ENCODE measurements at regions not wholly inside any gene's neighbourhood (a gene's known extent, or its start where the extent isn't known, plus 50 kb on each side); places are given as distances from the start of the nearest gene placed in this dataset.
"Not testable (repeated sequence)": the region's sequence is repeated elsewhere in the genome, so short reads cannot be mapped to it uniquely, and the experiment has no call there.

GRCh38 chr15:89024418-89024817 lies 63.8 kb upstream of the ABHD2 start:
- H3K36me3 ChIP-seq (ENCODE audit: control insufficient read depth, insufficient read depth, low read length): no peaks in the 10 kb centered on the region
- no peak overlapping the region for H3K27ac ChIP-seq (ENCODE audit: low read length)
- no peaks in the 10 kb centered on the region for H3K9me3 ChIP-seq (ENCODE audit: control insufficient read depth, low read depth, low read length)
- H3K4me3 ChIP-seq (ENCODE audit: low read length): no peak overlapping the region
- H3K27me3 ChIP-seq (ENCODE audit: control insufficient read depth, insufficient read depth, low read length): peaks cover 2% of the 10 kb centered on the region
- WGBS (ENCODE audit: insufficient coverage, low lambda C conversion rate): 100% methylated on average over 1 of the region's 2 CpGs
- DNase-seq: no peak
- no peaks in the 10 kb centered on the region for H3K4me1 ChIP-seq (ENCODE audit: control insufficient read depth, insufficient read depth, low read length)

DNA sequence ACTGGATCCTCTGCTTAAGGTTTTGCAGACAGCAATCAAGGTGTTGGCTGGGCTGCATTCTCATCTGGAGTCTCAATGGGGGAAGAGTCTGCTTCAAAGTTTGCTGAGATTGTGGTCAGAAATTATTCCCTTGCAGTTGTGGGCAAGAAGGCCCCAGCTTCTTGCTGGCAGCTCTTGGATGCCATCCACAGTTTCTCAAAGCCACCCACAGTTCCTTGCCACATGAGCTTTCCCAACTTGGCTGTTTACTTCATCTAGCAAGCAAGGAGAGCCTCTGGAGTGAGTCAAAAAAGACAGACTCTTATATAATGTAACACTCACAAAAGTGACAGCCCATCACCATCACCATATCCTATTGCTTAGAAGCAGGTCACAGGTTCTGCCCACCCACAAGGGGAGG lies 62.1 kb upstream of the ABHD2 start:
- Histone ChIP-seq H3K4me3 (ENCODE audit: low read length) (no peak overlapping the region), H3K4me1 (ENCODE audit: control insufficient read depth, insufficient read depth, low read length) (no peaks in the 10 kb centered on the region), H3K9me3 (ENCODE audit: control insufficient read depth, low read depth, low read length) (no peaks in the 10 kb centered on the region)

GRCh38 chr15:89028036-89028435 lies 60.2 kb upstream of the ABHD2 start:
- H3K4me3 ChIP-seq (ENCODE audit: low read length): no peak overlapping the region
- no peaks in the 10 kb centered on the region for H3K27me3 ChIP-seq (ENCODE audit: control insufficient read depth, insufficient read depth, low read length)
- H3K9me3 ChIP-seq (ENCODE audit: control insufficient read depth, low read depth, low read length): no peaks in the 10 kb centered on the region
- no peak for DNase-seq
- no peaks in the 10 kb centered on the region for H3K4me1 ChIP-seq (ENCODE audit: control insufficient read depth, insufficient read depth, low read length)
- WGBS (ENCODE audit: insufficient coverage, low lambda C conversion rate): no CpG with 5 or more reads among the region's 7 CpGs
- no peak overlapping the region for H3K27ac ChIP-seq (ENCODE audit: low read length)
- H3K36me3 ChIP-seq (ENCODE audit: control insufficient read depth, insufficient read depth, low read length): no peaks in the 10 kb centered on the region

More for the DNA sequence above, 62.1 kb upstream of the ABHD2 start:
- Histone ChIP-seq H3K27me3 (ENCODE audit: control insufficient read depth, insufficient read depth, low read length) (peaks cover 2% of the 10 kb centered on the region), H3K36me3 (ENCODE audit: control insufficient read depth, insufficient read depth, low read length) (no peaks in the 10 kb centered on the region), H3K27ac (ENCODE audit: low read length) (no peak overlapping the region)
- DNase-seq: no peak

DNA sequence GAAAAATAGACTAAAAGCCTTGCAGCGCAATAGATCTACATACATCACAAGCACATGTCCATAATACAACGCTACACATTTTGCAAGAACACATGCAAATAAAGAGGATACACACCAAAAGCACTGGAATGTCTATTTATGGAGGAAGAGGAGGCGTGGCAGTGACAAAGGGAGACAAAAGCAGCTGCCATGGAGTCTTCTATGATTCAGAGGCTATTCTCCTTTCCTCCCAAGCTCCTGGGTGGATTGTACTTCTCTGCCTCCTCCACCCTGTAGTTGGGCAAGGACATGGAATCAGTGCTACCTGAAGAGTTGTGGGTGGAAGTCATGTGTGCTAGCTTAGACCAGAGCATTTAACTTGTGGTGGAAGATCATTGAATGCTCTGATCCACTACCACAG lies 57.9 kb upstream of the ABHD2 start:
- H3K36me3 ChIP-seq (ENCODE audit: control insufficient read depth, insufficient read depth, low read length): no peaks in the 10 kb centered on the region
- H3K4me3 ChIP-seq (ENCODE audit: low read length): no peak overlapping the region
- no peaks in the 10 kb centered on the region for H3K9me3 ChIP-seq (ENCODE audit: control insufficient read depth, low read depth, low read length)
- DNase-seq: no peak
- no CpG with 5 or more reads among the region's 3 CpGs for WGBS (ENCODE audit: insufficient coverage, low lambda C conversion rate)
- H3K27me3 ChIP-seq (ENCODE audit: control insufficient read depth, insufficient read depth, low read length): no peaks in the 10 kb centered on the region
- no peak overlapping the region for H3K27ac ChIP-seq (ENCODE audit: low read length)
- H3K4me1 ChIP-seq (ENCODE audit: control insufficient read depth, insufficient read depth, low read length): no peaks in the 10 kb centered on the region

- H3K36me3 ChIP-seq (ENCODE audit: control insufficient read depth, insufficient read depth, low read length); H3K27me3 ChIP-seq (ENCODE audit: control insufficient read depth, insufficient read depth, low read length); DNase-seq; H3K4me1 ChIP-seq (ENCODE audit: control insufficient read depth, insufficient read depth, low read length); H3K4me3 ChIP-seq (ENCODE audit: low read length); H3K27ac ChIP-seq (ENCODE audit: low read length); H3K9me3 ChIP-seq (ENCODE audit: control insufficient read depth, low read depth, low read length): not testable (repeated sequence)
- WGBS (ENCODE audit: insufficient coverage, low lambda C conversion rate): no CpG with 5 or more reads among the region's 47 CpGs
Observed at GRCh38 chr15:89031637-89032285, 56.5 kb upstream of the ABHD2 start.

DNA sequence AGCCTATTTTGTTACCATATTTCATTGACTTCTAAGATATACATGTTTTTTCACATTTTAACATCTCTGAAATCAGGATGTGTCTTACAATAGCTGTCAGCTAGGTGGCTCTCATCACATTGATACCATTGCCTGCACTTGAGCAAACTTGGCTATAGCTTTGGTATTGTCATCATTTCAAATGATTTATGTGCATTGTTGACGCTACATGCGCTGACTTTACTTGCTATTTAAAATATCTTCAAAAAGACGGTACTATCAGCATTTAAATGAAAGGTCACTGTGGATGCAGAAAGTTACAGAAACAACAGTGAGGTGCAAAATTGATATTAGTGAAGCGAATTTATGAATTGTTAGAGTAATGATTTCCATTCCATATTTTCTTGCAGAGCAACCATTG lies 54.0 kb upstream of the ABHD2 start:
- no CpG with 5 or more reads among the region's 4 CpGs for WGBS (ENCODE audit: insufficient coverage, low lambda C conversion rate)
- Histone ChIP-seq H3K4me3 (ENCODE audit: low read length) (no peak overlapping the region), H3K9me3 (ENCODE audit: control insufficient read depth, low read depth, low read length) (no peaks in the 10 kb centered on the region), H3K27me3 (ENCODE audit: control insufficient read depth, insufficient read depth, low read length) (no peaks in the 10 kb centered on the region), H3K36me3 (ENCODE audit: control insufficient read depth, insufficient read depth, low read length) (no peaks in the 10 kb centered on the region), H3K4me1 (ENCODE audit: control insufficient read depth, insufficient read depth, low read length) (no peaks in the 10 kb centered on the region), H3K27ac (ENCODE audit: low read length) (no peak overlapping the region)
- no peak for DNase-seq

DNA sequence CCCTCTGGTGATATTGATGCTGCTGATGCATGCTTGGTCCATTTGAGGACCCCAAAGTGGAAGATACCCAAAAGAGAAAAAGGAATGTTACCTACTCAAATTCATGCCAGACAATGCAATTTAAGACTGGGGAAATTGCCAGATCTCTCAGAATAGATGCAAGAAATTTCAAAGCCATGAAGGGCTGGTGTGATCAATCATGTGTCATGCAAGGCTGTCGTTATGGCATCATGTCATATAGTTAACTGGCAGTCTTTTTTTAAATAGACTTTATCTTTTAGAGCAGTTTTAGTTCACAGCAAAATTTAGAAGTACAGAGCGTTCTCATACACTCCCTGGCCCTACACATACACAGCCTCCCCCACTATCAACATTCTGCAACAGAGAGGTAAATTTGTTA lies 53.1 kb upstream of the ABHD2 start:
- no peak for DNase-seq
- Histone ChIP-seq H3K36me3 (ENCODE audit: control insufficient read depth, insufficient read depth, low read length) (no peaks in the 10 kb centered on the region), H3K4me1 (ENCODE audit: control insufficient read depth, insufficient read depth, low read length) (no peaks in the 10 kb centered on the region), H3K27me3 (ENCODE audit: control insufficient read depth, insufficient read depth, low read length) (no peaks in the 10 kb centered on the region), H3K4me3 (ENCODE audit: low read length) (no peak overlapping the region), H3K27ac (ENCODE audit: low read length) (no peak overlapping the region), H3K9me3 (ENCODE audit: control insufficient read depth, low read depth, low read length) (no peaks in the 10 kb centered on the region)
- WGBS (ENCODE audit: insufficient coverage, low lambda C conversion rate): no CpG with 5 or more reads among the region's 2 CpGs

- no peak for DNase-seq
- Histone ChIP-seq H3K27me3 (ENCODE audit: control insufficient read depth, insufficient read depth, low read length) (no peaks in the 10 kb centered on the region), H3K4me3 (ENCODE audit: low read length) (no peak overlapping the region), H3K27ac (ENCODE audit: low read length) (no peak overlapping the region), H3K4me1 (ENCODE audit: control insufficient read depth, insufficient read depth, low read length) (no peaks in the 10 kb centered on the region), H3K36me3 (ENCODE audit: control insufficient read depth, insufficient read depth, low read length) (no peaks in the 10 kb centered on the region), H3K9me3 (ENCODE audit: control insufficient read depth, low read depth, low read length) (no peaks in the 10 kb centered on the region)
- WGBS (ENCODE audit: insufficient coverage, low lambda C conversion rate): no CpG with 5 or more reads among the region's 2 CpGs
Observed at GRCh38 chr15:89035658-89036057, 52.6 kb upstream of the ABHD2 start.

DNA sequence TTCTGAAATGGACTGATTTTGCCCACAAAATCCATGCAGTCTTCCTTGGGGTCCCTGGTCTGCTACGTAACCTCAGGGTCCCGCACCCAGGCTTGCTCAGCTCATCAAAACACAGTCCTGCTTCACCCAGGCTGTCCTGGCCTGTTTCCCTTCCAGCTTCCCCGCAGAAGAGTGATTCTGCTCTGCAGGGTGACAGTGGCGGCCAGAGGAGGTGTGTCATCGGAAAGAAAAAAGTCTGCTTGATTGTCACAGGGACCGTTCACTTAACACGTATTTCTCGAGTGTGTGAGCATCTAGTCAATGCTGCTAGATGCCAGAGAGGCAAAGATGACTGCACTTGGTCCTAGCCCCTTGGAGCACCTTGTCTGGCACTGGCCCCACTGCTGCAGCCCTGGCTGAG lies 50.1 kb upstream of the ABHD2 start:
- WGBS (ENCODE audit: insufficient coverage, low lambda C conversion rate): no CpG with 5 or more reads among the region's 8 CpGs
- DNase-seq: no peak
- no peaks in the 10 kb centered on the region for H3K4me1 ChIP-seq (ENCODE audit: control insufficient read depth, insufficient read depth, low read length)
- no peaks in the 10 kb centered on the region for H3K9me3 ChIP-seq (ENCODE audit: control insufficient read depth, low read depth, low read length)
- no peak overlapping the region for H3K4me3 ChIP-seq (ENCODE audit: low read length)
- H3K27me3 ChIP-seq (ENCODE audit: control insufficient read depth, insufficient read depth, low read length): no peaks in the 10 kb centered on the region
- no peak overlapping the region for H3K27ac ChIP-seq (ENCODE audit: low read length)
- H3K36me3 ChIP-seq (ENCODE audit: control insufficient read depth, insufficient read depth, low read length): no peaks in the 10 kb centered on the region
